A204.1 (cell line): ENCODE measurements at regions not wholly inside any gene's neighbourhood (a gene's known extent, or its start where the extent isn't known, plus 50 kb on each side); places are given as distances from the start of the nearest gene placed in this dataset.

Source experiments
- FAIRE-seq: peaks from 2 replicates; lab custom pipeline; 2012; peaks lifted over from hg19 to GRCh38; lab: Jason Lieb, UNC

DNA sequence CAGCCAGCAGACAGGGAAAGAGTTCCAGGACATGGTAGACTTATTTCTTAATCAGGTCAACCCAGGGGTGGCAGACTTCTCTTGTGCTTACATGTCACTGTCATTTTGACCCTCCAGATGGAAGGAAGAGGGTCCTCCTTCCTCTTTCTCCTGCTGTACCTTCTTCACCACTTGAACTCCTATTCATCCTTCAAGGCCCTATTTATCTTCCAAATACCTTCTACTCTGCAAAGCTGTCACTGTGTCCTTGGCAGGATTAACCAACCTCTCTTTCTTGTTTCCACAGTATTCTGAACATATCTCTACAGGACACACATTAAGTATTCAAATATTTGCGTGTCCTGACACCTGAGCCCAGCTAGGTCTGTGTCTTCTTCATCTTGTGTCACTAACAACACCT, 163.1 kb downstream of the DICER1 start:
- FAIRE-seq: no peak

DNA sequence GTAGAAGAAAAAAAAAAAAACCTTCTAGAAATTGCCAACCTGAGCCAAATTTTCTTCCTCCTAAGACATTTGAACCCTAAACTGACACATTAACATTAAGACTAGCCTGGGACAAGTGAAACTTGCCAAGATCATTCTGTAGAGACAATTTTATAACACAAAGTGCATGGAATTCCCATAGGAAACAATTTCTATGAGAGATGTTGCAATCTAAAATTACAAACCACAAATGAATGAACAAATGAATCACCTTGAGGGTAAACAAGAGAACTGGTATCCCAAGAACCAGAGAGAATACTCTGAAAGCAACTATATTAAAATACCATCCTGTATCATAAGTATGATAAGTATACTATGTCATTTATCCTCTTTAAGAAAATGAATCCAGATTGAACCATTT, 165.3 kb downstream of the DICER1 start:
- FAIRE-seq: no peak

DNA sequence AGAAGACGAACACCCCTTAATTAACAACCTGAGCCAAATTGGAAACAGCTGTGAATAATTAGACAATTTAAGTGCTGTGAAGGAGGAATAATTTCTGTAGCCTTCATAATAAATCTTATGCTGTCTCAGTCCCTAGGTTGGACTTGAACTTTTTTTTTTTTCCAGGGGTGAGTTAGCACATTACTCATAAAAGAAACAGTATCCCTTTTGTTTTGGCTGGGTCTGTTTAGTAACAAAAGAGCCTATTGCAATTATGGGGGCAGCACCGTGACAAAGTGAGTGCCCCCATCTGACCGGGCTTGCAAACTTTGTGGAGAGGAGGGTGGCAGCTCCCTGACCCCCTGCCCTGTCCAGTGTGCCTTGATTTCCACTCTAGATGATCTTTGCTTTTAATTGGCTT, 167.4 kb downstream of the DICER1 start:
- no peak for FAIRE-seq

DNA sequence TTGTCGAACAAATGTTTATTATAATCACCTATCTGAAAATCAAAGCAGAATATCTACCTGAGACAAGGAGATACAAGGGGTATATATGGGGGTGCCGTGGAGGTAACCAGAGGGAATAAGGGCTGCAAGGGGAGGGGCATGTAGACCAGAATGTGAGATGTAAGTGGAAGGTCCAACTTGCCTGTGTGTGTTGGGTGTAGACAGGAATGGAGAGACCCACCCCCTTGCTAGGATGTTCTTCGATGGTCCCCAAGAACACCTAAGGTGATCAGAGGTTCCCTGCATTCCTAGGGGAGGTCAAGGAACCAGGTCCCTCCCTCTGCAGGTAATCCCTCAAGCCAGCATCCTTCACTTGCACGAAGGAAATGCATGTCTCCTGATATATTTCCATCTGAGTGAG, 167.9 kb downstream of the DICER1 start:
- FAIRE-seq: no peak

DNA sequence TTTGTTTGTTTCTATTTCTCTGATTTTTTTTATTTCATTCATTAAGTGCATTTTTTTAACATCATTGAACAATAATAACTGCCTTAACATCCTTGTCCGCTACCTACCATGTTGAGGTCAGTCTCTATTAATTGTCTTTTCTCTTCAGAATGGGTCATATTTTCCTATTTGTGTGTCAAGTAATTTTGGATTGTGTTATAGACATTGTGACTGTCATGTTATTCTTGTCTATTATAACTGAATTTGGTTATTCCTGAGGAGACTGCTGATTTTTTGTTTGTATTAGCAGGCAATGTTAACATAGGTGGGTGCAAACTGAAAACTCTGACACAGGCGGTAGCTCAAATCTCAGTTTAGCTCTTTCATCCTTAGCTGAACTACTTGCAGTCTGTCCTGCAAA, 169.9 kb downstream of the DICER1 start:
- FAIRE-seq: no peak

DNA sequence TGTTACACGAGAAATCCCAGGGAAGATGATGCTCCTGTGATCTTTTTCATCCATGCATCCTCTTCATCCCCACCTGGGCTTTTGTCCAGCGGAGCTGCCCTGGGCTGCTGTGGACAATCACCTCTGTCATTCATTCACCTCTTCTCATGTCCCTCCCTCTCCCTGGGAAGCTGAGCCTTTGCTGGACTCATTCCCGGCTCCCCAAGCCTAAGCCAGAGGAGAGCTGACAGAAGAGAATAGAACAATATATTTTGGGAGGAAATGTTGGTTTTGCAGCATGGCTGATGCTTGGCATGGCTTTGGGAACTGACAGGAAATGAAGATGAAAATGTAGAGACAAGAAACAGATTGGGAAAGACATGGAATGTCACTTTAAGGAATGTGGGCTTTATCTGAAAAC, 177.4 kb downstream of the DICER1 start:
- FAIRE-seq: no peak

DNA sequence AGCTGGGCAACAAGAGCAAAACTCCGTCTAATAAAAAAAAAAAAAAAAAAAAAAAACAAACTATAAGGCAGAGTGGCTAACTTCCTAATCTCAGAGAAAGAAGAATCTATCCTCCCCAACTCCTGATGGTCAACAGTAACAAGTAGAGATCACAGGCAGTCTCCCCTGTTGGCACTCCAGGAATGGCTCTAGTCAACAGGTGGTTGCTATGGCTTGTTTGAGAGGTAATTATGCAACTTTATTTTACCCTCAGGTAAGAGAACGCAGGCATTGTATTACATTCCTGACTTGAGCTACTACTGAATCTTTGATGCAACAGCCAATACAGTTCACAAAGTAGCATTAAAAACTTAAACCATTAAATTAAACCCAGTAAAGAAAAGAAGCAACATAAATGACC, 180.3 kb downstream of the DICER1 start:
- no peak for FAIRE-seq

DNA sequence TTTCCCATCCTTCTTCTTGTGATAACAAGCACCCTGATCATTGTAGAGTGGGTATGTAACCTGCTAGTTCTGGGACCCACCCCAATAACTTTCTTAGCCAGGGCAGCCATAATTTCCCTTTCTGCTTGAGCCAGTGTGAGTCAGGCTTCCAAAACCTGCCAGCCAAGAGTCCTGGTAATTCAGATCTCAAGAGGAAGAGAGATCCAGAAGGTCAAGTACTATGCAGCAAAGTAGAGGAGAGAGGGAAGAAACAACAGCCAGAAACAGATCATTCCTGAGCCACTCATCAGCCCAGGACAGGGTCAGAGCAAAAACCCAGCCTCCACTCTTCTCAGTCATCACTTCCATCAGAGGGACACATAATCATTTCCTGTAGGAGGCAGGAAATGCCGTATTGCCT, 182.0 kb downstream of the DICER1 start:
- no peak for FAIRE-seq

DNA sequence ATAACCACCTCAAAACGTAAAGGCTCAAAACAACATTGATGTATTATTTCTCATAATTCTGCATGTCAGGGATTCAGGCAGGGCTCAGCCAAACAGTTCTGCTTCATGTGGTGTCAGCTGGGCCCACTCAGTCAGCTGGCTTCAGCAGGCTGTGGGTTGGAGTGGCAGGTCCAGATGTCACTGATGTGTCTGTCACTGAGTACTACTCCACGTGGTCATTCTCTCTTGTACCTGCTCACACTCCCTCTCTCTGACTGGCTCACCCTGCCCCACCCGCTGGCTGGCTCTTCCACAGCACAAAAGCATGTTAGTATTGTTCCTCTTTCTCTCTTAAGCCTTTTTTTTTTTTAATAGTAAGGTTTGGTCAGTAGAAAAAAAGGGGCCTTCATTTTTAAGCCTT, 182.4 kb downstream of the DICER1 start:
- no peak for FAIRE-seq

DNA sequence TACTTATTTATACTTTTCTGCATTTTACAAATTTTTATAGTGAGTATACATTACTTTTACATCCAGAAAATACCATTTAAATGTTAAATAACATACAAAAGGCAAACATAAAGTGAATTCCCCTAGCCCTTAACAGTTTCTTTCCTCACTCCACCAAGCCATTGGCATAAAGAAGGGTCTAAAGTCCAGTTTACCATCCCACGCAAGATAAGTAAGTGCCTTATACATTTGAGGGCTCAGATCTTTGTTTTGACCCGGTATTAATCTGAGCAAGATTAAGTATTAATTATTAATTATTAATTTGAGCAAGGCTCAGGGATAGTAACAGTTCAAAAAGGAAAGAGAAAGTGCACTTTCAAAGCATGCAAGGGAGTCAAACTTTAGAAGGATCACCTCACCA, 182.9 kb downstream of the DICER1 start:
- no peak for FAIRE-seq

DNA sequence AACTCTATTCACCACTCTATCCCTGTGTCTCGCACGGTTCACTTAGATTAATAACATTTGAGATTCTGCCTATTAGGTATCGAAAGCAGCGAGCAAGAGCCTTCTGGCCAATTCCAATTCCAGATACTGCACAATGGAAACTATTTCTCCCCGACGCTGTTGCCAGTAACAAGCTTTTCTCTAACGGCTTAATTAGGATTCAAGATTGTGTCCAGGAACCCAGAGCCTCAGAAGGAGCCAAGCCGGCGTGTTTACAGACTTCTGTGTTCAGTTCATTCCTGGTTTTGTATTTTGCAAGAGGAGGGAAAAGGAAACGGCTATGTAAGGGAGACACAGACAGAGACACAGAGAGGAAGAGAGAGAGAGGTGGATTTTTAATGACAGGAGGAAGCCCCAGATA, 185.6 kb downstream of the DICER1 start:
- FAIRE-seq: no peak

DNA sequence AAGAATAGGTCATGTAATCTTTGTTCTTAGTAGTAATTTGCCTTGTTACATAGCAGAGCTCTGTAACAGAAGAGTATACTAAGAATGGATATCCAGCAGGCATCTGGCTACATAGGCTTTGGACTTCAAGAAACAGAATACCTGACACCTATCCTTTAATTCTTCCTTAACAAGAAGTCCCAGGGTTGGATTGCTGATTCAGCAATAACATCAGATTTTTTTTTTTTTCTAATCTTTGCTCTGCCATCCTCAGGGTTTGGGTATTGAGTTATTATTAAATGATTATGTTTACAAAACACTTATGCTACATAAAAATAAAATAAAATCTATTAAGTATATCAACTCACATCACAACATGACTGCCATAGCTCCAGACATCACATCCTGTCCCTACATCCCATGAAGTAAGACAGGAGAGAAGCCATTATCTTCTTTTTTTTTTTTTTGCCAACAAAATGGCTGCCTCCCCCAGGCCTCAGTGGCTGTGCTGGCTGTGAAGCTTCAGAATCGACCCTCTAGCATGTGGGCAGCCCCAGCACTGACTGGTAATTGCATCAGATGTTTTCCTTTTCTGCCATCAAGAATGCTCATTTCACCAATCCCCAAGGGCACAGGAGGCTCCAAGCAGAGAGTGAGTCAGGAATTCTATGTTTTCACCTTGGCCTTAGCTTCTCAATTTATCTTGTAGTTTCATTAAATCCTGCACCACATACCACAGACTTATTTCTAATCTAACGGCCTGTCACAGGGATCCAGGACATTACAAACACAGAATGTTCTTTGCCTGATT, 186.2 kb downstream of the DICER1 start:
- no peak for FAIRE-seq

DNA sequence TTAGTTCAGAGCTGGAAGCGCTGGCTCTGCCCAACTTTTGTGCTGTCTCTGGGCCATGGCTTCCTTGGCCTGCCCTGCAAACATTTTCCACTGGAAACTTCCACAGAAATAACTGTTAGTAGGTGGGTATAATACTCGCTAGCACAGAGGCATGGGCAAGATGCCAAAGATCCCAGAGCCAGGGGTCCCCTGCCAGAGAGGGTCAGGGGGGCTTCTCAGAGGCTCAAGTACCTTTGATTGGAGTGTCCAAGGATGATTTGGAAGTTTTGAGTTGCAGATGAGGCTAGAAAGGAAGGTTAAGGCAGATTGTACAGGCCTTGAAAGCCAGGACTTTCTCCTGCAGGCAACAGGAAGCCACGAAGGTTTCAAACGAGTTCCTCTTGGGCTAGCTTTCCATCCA, 187.6 kb downstream of the DICER1 start:
- FAIRE-seq: no peak

DNA sequence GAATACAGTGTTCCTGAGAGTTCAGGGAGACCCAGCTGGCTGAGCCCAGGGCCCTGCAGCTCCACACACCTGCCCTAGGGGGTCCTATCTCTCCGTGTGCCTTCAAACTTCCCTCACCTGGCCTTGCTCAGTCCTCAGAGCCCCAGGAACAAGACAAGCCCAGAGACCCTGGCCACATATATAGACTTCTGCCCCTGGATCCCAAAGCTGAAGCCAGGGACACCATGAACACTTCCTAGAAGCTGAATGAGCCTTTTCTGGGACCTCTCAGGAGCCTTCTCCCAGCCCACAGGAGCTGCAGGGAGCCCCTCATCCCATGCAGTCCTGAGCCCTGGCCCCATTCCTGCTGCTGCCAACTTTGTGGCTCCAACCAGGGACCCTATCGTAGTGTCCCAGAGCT, 190.5 kb downstream of the DICER1 start:
- no peak for FAIRE-seq

DNA sequence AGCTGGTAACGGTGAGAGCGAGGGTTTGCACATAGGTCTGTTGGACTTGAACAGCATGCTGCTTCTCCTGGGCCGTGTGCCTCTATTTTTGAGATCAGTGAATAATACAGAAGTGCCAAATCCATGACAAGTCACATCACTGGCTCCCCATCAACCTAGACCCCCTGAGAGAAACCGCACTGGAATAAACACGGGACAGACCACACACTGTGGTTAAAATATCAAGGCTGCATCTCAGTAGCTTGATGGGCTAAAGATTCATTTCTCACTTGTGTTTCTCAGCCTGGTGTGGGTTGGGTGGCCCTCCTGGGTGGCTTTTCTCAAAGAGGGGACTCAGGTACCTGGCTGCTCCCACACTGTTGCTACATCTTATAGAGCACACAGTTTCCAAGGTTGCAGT, 191.0 kb downstream of the DICER1 start:
- no peak for FAIRE-seq

DNA sequence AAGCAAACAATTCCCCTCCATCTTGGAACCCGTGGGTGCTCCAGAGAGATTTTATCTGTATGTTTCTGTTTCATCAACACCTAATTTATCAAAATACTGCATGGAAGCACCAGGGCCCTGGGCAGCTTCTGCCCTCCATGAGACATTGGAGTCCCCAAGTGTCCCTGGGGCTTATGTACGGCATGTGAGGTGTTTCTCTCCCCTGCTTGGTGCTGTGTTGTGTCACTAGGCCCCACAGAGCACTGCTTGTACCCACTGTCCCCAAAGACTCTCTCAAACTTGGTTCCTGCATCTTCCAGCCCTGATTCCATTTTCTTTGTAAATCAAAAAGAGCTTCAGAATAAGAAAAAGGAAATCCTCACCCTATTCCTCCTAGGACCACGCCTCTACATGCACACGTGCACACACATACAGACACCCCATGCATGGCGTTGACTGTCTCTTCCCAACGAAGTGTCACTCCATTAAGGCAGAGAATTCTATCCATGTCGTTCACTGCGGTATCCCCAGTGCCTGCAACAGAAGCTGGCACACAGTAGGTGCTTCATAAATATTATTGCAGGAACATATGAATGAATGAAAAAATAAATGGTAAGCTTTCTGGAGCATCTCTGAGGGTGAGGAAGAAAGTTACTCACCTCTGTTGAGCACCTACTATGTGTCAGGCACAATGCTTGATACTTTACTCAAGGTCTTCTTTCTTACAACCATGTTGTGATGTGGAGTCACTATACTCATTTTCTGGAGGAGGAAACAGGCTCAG, 191.6 kb downstream of the DICER1 start:
- no peak for FAIRE-seq

DNA sequence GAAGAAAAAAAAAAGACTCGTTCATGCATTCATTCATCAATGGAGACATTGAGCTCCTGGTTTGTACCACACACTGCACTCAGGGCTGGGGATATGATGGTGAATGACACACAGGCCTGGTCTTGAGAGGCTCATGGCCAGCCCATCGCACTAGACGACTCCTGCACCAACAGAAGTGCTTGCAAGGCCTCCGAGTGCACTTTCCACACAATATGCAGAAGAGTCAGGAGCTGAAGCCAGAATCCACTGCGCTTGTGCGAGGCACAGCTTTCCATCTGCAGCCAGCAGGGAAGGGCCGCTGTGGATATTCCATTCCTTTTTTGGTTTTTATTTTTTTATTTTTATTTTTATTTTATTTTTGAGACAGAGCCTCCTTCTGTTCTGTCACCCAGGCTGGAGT, 192.4 kb downstream of the DICER1 start:
- no peak for FAIRE-seq

DNA sequence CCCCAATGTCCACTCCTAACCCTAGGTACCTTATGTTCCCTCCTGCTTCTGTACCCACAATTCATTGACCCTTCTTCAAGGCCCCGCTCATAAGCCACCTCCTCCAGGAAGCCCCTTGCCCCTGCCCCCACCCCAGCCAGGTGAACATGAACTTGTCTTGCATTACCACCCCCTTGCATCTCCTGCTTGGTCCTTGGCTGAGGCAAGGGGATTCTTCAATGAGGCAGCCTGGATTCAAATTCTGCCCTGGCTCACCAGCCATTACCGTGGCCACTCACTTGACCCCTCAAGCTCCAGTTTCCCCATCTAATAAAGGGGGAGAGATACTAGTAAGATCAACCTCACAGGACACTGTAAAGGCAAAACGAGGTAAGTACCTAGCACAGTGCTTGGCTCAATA, 193.1 kb downstream of the DICER1 start:
- FAIRE-seq: no peak

DNA sequence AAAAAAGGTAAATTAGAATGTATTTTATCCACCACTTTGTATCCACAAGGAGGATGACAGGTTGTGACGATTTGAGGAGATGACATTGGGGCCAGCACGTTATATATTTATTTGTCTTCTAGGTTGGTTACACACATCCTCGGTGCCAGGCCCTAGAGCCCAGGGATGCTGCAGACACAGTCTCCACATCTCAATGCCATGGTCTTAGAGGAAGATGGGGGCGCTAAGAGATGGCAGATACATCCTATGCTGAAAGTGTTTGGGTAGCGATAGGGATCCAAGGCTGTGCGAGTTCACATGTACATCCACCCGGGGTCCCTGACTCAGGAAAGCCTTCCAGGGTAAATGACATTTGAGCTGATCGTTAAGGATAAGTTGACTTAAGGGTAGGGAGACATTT, 193.1 kb upstream of the GSC start:
- no peak for FAIRE-seq

DNA sequence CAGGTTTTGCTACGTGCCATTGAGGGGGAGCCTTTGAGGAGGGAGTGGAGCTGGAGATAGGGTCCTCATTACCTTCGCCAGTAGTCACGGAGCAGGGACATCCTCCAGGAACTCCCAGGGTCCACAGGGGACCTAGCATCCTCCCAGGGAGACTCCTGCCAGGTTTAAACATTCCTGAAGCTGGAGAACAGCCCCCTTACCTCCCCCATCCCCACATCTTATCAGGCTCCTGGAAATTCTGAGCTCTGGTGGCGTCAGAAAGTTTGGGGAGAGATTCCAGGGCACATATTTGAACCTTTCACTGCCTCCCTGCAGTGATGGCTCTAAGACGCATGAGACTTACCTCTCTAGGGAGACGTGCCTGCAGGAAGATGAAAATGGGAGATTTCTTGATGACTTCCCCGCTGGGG, 192.3 kb upstream of the GSC start:
- no peak for FAIRE-seq

DNA sequence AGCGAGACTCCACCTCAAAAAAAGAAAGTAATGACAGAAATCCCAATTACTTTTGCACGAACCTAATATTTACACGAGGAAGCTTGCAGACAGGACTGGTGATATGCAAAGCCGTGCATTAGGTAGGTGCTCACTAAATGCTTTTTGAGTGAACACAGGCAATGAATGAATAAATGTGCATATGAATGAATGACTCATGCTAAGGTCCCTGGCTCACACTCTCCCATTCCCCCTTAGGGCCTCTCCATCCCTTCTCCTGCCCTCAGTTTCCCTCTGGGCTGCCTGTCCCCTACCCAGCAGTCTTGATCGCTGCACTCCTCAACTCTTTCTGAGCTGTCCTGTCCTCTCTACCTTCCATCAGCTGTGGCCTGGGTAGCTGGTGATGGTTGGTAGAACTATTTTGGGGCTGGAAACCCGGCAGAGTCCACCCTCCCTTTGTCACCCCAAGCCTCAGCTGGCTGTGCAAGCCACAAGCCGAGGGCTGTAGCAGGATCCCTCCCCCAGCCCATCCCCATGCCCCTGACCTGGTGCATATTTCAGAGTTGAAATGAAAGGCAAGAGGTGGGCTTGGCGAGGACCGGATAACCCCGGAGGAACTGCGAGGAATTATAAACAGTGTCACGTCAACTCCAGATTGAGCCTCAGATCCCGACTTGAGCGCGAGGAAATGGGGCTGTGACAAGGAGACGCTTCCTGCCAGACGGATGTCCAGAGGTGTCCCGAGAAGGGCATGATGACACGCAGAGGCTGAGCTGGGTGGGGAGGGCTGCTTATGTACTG, 191.7 kb upstream of the GSC start:
- FAIRE-seq: no peak

DNA sequence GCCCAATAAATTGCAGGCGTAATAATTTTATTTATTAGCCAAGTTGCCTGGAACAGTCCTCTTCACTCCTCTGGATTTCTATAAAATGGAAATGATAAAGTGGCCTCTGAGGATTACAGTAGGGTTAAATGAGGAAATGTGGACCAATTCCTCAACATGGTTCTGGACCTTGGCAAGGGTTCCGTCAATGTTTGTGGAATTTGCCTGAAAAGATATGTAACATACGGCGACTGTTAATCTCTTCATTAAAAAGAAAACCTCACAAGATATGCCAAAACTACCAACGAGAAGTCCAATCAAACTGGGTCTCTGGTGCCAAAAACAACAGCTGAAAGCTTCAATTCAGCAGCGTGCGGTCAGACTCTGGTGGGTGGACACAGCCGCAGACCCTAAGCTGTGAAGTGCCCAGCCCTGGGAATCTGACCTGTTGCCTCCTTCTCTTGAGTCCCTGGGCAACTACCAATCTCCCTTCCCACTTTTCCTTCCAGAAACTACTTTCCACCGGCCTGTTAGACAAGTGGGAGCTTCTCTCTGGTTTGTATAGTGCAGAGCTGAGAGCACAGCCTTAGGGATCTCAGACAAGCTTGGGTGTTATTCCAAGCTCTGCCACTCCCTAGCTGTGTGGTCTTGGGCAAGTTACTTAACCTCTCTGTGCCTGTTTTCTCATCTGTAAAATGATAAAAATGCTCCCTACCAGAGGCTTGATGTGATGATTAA, 190.5 kb upstream of the GSC start:
- FAIRE-seq: no peak
